Adrenal gland (tissue), 5 donors: ENCODE measurements at regions not wholly inside any gene's neighbourhood (a gene's known extent, or its start where the extent isn't known, plus 50 kb on each side); places are given as distances from the start of the nearest gene placed in this dataset.

Experiments used
- CTCF ChIP-seq, 6 experiments: fragments of 450-650 bp in 4 of 6; fragments of 200-600 bp in 2 of 6; sonication (generic) in 1 of 6; IDR thresholded peaks; 1 replicate in 5 of 6; 2 replicates in 1 of 6; pipeline versions ENCODE4 v1.5.1 to v1.8.0; 2016 to 2021; ENCODE audit warnings: antibody characterized with exemption in 6 of 6, mild to moderate bottlenecking in 2 of 6, moderate library complexity in 1 of 6
- POLR2A ChIP-seq, 2 donors: fragments of 450-650 bp; IDR thresholded peaks; one replicate each; pipeline ENCODE4 v1.6.1; 2017; ENCODE audit warnings: antibody characterized with exemption in 2 of 2, mild to moderate bottlenecking in 2 of 2, moderate library complexity in 1 of 2
- donor health status: DM: no; HTN: no; CAD: no.

- TF ChIP-seq POLR2A (IDR thresholded peaks at IDR 0.05) (no peak), CTCF (IDR thresholded peaks at IDR 0.05) (no peak)
Measured at GRCh38 chr5:89087551-89088318, 204.8 kb upstream of the MEF2C start.
